Thoracic aorta (tissue), 2 donors: ENCODE measurements at regions not wholly inside any gene's neighbourhood (a gene's known extent, or its start where the extent isn't known, plus 50 kb on each side); places are given as distances from the start of the nearest gene placed in this dataset.

Experiments
- ATAC-seq: fragments of 150-250 bp; one replicate; pipeline ENCODE4 v1.8.0; 2017; ENCODE audit warnings: low read depth; ENCODE audit not compliant: insufficient number of reproducible peaks, low FRiP score
- DNase-seq: peaks from one replicate; pipeline ENCODE4 v3.0.0-alpha.2; 2020; ENCODE audit warnings: low spot score
- H3K27ac ChIP-seq, 2 donors: fragments of 200-600 bp; sonication (generic); 1 replicate in 1 of 2; 2 replicates in 1 of 2; pipeline ENCODE4 v1.5.1; 2016; ENCODE audit warnings: mild to moderate bottlenecking in 2 of 2, moderate library complexity in 2 of 2
- H3K27me3 ChIP-seq: fragments of 200-600 bp; sonication (generic); replicated peaks from 2 replicates; pipeline ENCODE4 v1.6.0; 2016; ENCODE audit warnings: mild to moderate bottlenecking; ENCODE audit not compliant: insufficient read depth
- H3K36me3 ChIP-seq: fragments of 200-600 bp; sonication (generic); one replicate; pipeline ENCODE4 v1.5.1; 2016
- H3K4me1 ChIP-seq, 2 donors: fragments of 200-600 bp; sonication (generic); 1 replicate in 1 of 2; 2 replicates in 1 of 2; pipeline versions ENCODE4 v1.5.1 to v1.6.0; 2016; ENCODE audit warnings: low read depth in 2 of 2, mild to moderate bottlenecking in 1 of 2; ENCODE audit not compliant: control insufficient read depth in 1 of 2
- H3K4me3 ChIP-seq: fragments of 200-600 bp; sonication (generic); 2 replicates; pipeline ENCODE4 v1.5.1; 2016; ENCODE audit warnings: mild to moderate bottlenecking
- H3K9me3 ChIP-seq: fragments of 200-600 bp; sonication (generic); 2 replicates; pipeline ENCODE4 v1.5.1; 2016
- CTCF ChIP-seq: fragments of 200-600 bp; sonication (generic); IDR thresholded peaks from one replicate; pipeline ENCODE4 v1.5.1; 2019; ENCODE audit warnings: antibody characterized with exemption

- no peak for TF ChIP-seq CTCF
- no peak overlapping the region for H3K4me3 ChIP-seq
- peaks cover 4% of the 10 kb centered on the region for H3K36me3 ChIP-seq
- no peaks in the 10 kb centered on the region for H3K9me3 ChIP-seq
- H3K27ac ChIP-seq, result no peak overlapping the region
- DNase-seq, result no peak
- ATAC-seq, result no peak
- H3K27me3 ChIP-seq, result no peaks in the 10 kb centered on the region
- peaks cover 6 to 20% of the 10 kb centered on the region in 2 donors for H3K4me1 ChIP-seq
Measured at GRCh38 chr10:28127881-28128280, 129.0 kb upstream of the ODAD2 start.

- no peak for TF ChIP-seq CTCF
- H3K9me3 ChIP-seq, result no peaks in the 10 kb centered on the region
- H3K36me3 ChIP-seq, result peaks cover 7% of the 10 kb centered on the region
- ATAC-seq, result no peak
- no peaks in the 10 kb centered on the region for H3K27me3 ChIP-seq
- peaks cover 6 to 20% of the 10 kb centered on the region in 2 donors for H3K4me1 ChIP-seq
- H3K27ac ChIP-seq, result no peak overlapping the region
- no peak overlapping the region for H3K4me3 ChIP-seq
- no peak for DNase-seq
Measured at GRCh38 chr10:28125701-28126100, 126.8 kb upstream of the ODAD2 start.

- ATAC-seq, result no peak
- H3K36me3 ChIP-seq, result peaks cover 7% of the 10 kb centered on the region
- H3K27ac ChIP-seq, result no peak overlapping the region
- DNase-seq, result no peak
- no peaks in the 10 kb centered on the region for H3K9me3 ChIP-seq
- no peaks in the 10 kb centered on the region for H3K27me3 ChIP-seq
- H3K4me1 ChIP-seq, result peaks cover 3 to 18% of the 10 kb centered on the region in 2 donors
- H3K4me3 ChIP-seq, result no peak overlapping the region
- TF ChIP-seq CTCF, result no peak
Measured at GRCh38 chr10:28120795-28121194, 121.9 kb upstream of the ODAD2 start.

- no peak for DNase-seq
- TF ChIP-seq CTCF, result no peak
- no peak overlapping the region for H3K27ac ChIP-seq
Measured at GRCh38 chr10:28120043-28120749, 121.3 kb upstream of the ODAD2 start.

GRCh38 chr10:28118985-28119628 is 120.2 kb upstream of the ODAD2 start:
- TF ChIP-seq CTCF, result no peak
- Histone ChIP-seq H3K27ac (no peak overlapping the region), H3K36me3 (peaks cover 7% of the 10 kb centered on the region), H3K4me1 (peaks cover 3 to 7% of the 10 kb centered on the region in 2 donors), H3K4me3 (no peak overlapping the region), H3K27me3 (no peaks in the 10 kb centered on the region), H3K9me3 (no peaks in the 10 kb centered on the region)
- DNase-seq (no peak), ATAC-seq (no peak)

More at GRCh38 chr10:28120043-28120749, 121.3 kb upstream of the ODAD2 start:
- H3K9me3 ChIP-seq, result no peaks in the 10 kb centered on the region
- H3K4me1 ChIP-seq, result peaks cover 3 to 12% of the 10 kb centered on the region in 2 donors
- no peaks in the 10 kb centered on the region for H3K27me3 ChIP-seq
- H3K36me3 ChIP-seq, result peaks cover 7% of the 10 kb centered on the region
- H3K4me3 ChIP-seq, result no peak overlapping the region
- no peak for ATAC-seq
